ENCODE measurements at regions not wholly inside any gene's neighbourhood (a gene's known extent, or its start where the extent isn't known, plus 50 kb on each side); places are given as distances from the start of the nearest gene placed in this dataset.

GRCh38 chr6:87908978-87909811 lies 138.4 kb upstream of the SPACA1 start:
- Mint-ChIP-seq H3K4me1 (ENCODE audit: low read depth) (peaks cover 45% of the 10 kb centered on the region), H3K27ac (no peak overlapping the region), H3K36me3 (ENCODE audit: low read depth) (no peaks in the 10 kb centered on the region), H3K9me3 (peaks cover 5% of the 10 kb centered on the region), H3K27me3 (peaks cover 12% of the 10 kb centered on the region), H3K4me3 (no peak overlapping the region)
- ChIA-PET POLR2A (interaction anchor here (0.7 kb wide), 1 partner anchor 1054 kb away, joined by 3 read pairs; the partner anchor contains the start of gene RNGTT), CTCF (no interaction called here)
- ATAC-seq = peak; percentile 34
- intact Hi-C loops (cut with micrococcal nuclease) = no loop called here
- TF ChIP-seq CTCF (IDR thresholded peaks at IDR 0.05) = no peak
- DNase-seq = no peak

GRCh38 chr6:87907521-87907920 lies 140.1 kb upstream of the SPACA1 start:
- Mint-ChIP-seq H3K4me1 (ENCODE audit: low read depth) (peaks cover 41% of the 10 kb centered on the region), H3K9me3 (peaks cover 5% of the 10 kb centered on the region), H3K27ac (no peak overlapping the region), H3K27me3 (peaks cover 12% of the 10 kb centered on the region), H3K36me3 (ENCODE audit: low read depth) (no peaks in the 10 kb centered on the region), H3K4me3 (peak overlapping the region; percentile 35)
- intact Hi-C loops (cut with micrococcal nuclease) = no loop called here
- peak; percentile 66 for ATAC-seq
- DNase-seq = peak; percentile 49
- CTCF ChIA-PET = interaction anchor here (0.7 to 1.2 kb wide), 3 partner anchors 10 to 205 kb away, joined by 3 read pairs; partner anchors contain the start of gene AKIRIN2
- no peak for TF ChIP-seq CTCF (IDR thresholded peaks at IDR 0.05)
- POLR2A ChIA-PET = interaction anchor here (0.7 kb wide), 1 partner anchor 206 kb away, joined by 3 read pairs; no protein-coding TSS in a partner anchor

DNA sequence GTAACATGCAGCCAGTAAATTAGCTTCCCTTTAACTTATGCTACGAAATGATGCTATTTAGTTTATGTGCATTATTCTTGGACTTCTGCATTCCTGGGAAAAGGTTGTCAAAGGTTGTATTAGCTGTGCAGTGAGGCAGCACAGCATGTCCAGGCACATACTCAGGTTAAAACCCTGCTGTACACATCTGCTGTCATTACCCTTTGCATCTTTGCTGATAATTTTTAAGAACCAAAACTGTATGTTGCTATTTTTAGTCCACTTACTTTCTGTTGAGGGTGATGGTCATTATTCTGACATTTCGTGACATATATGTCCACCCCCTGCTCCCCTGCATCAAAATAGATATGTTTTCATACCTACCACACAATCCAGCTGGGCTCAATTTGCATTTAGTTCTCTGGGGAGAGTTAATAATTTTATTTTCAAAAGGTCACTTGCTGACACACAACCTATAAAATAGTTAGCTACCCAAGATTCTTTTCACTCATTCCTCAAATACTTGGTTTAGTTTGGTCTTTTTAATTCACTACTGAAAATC lies 142.5 kb upstream of the SPACA1 start:
- intact Hi-C loops (cut with micrococcal nuclease) = no loop called here
- H3K4me1 Mint-ChIP-seq (ENCODE audit: low read depth) = peaks cover 38% of the 10 kb centered on the region
- H3K36me3 Mint-ChIP-seq (ENCODE audit: low read depth) = no peaks in the 10 kb centered on the region
- H3K27me3 Mint-ChIP-seq = peaks cover 6% of the 10 kb centered on the region
- TF ChIP-seq CTCF (IDR thresholded peaks at IDR 0.05) = no peak
- ChIA-PET CTCF (interaction anchor here (1.0 to 1.1 kb wide), 2 partner anchors 9 to 72 kb away, joined by 3 to 4 read pairs; no protein-coding TSS in a partner anchor), POLR2A (no interaction called here)
- no peak overlapping the region for H3K4me3 Mint-ChIP-seq
- DNase-seq (no peak), ATAC-seq (no peak)
- H3K27ac Mint-ChIP-seq = no peak overlapping the region
- H3K9me3 Mint-ChIP-seq = peaks cover 2% of the 10 kb centered on the region

DNA sequence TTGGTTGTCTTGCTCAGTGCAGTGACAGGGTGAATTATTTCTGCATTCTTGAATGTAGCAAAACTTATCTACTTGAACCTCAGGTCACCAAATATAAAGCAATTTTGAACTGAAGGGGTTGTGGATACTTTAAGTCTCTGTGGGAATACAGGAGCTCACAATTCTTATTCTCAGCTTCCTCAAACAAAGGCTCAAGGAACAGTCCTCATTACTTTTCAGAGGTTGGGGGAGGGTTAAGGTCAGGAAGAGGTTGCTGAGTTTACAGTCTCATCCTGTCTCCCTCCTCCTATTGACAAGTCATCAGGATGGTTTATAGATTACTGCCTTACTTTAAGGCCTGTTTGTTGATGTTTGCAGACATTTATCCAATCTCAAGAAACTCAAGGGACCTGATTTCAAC lies 143.6 kb upstream of the SPACA1 start:
- CTCF ChIA-PET = no interaction called here
- H3K27ac Mint-ChIP-seq = no peak overlapping the region

More for the DNA sequence above, 143.6 kb upstream of the SPACA1 start:
- POLR2A ChIA-PET = no interaction called here
- peaks cover 28% of the 10 kb centered on the region for H3K4me1 Mint-ChIP-seq (ENCODE audit: low read depth)
- H3K4me3 Mint-ChIP-seq = no peak overlapping the region
- intact Hi-C loops (cut with micrococcal nuclease) = no loop called here
- H3K27me3 Mint-ChIP-seq = peaks cover 6% of the 10 kb centered on the region
- no peaks in the 10 kb centered on the region for H3K36me3 Mint-ChIP-seq (ENCODE audit: low read depth)
- no peaks in the 10 kb centered on the region for H3K9me3 Mint-ChIP-seq
- DNase-seq (no peak), ATAC-seq (no peak)
- no peak for TF ChIP-seq CTCF (IDR thresholded peaks at IDR 0.05)
